22Rv1 (cell line): ENCODE measurements at regions not wholly inside any gene's neighbourhood (a gene's known extent, or its start where the extent isn't known, plus 50 kb on each side); places are given as distances from the start of the nearest gene placed in this dataset.

Experiments
- ZFX ChIP-seq: fragments of 450-650 bp; IDR thresholded peaks from 2 replicates; pipeline ENCODE4 v1.6.1; 2017; ENCODE audit warnings: antibody characterized with exemption, borderline replicate concordance
- TF ChIP-seq, protein P1 (sequence below): fragments of 450-650 bp; IDR thresholded peaks from 2 replicates; pipeline ENCODE4 v1.5.1; 2017; ENCODE audit warnings: mild to moderate bottlenecking

DNA sequence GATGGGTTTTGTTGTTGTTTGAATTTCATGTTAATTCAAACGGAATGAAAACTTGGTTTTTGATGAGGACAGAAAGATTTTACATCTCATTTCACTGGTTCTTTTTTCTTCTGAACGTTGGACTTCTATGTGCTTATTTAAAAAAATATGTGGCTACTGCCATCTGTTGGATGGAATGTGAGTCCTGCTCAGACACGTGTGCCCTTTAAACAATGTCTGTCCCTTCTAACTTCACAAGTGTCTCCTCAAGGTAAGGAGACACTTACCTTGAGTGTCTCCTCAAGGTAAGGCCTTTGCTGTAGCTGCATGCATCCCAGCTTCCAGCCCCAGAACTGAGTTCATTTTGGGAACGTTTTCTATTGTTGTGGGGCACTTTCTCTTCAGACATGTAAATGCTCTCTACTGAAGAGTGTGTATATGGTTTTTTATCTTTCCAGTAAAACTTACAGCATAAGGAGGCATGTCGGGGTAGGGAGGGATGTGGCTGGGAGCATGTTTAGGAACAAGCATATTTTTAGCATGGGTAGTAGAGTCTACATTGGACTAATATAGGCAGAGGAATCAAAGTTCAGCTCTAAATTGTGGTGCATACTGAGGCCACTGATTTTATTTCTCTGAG lies 63.1 kb upstream of the UBE3A start:
- TF ChIP-seq, protein P1, sequence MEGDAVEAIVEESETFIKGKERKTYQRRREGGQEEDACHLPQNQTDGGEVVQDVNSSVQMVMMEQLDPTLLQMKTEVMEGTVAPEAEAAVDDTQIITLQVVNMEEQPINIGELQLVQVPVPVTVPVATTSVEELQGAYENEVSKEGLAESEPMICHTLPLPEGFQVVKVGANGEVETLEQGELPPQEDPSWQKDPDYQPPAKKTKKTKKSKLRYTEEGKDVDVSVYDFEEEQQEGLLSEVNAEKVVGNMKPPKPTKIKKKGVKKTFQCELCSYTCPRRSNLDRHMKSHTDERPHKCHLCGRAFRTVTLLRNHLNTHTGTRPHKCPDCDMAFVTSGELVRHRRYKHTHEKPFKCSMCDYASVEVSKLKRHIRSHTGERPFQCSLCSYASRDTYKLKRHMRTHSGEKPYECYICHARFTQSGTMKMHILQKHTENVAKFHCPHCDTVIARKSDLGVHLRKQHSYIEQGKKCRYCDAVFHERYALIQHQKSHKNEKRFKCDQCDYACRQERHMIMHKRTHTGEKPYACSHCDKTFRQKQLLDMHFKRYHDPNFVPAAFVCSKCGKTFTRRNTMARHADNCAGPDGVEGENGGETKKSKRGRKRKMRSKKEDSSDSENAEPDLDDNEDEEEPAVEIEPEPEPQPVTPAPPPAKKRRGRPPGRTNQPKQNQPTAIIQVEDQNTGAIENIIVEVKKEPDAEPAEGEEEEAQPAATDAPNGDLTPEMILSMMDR = peak; percentile 70
- no peak for TF ChIP-seq ZFX
